Mucosa of stomach (tissue), 1 donor: ENCODE measurements at regions not wholly inside any gene's neighbourhood (a gene's known extent, or its start where the extent isn't known, plus 50 kb on each side); places are given as distances from the start of the nearest gene placed in this dataset.
"Not testable (repeated sequence)": the region's sequence is repeated elsewhere in the genome, so short reads cannot be mapped to it uniquely, and the experiment has no call there.

ENCODE experiments used
- H3K27me3 ChIP-seq: one replicate; pipeline ENCODE4 v1.7.0; 2013; ENCODE audit warnings: mild to moderate bottlenecking, low read length; ENCODE audit not compliant: control insufficient read depth, insufficient read depth
- H3K36me3 ChIP-seq: one replicate; pipeline ENCODE4 v1.7.0; 2013; ENCODE audit warnings: low read length; ENCODE audit not compliant: control insufficient read depth, insufficient read depth
- H3K4me1 ChIP-seq: one replicate; pipeline ENCODE4 v1.7.0; 2013; ENCODE audit warnings: mild to moderate bottlenecking, low read length; ENCODE audit not compliant: control insufficient read depth, insufficient read depth
- H3K4me3 ChIP-seq: one replicate; pipeline ENCODE4 v1.7.0; 2013; ENCODE audit warnings: low read length
- H3K9ac ChIP-seq: one replicate; pipeline ENCODE4 v1.7.0; 2013; ENCODE audit warnings: mild to moderate bottlenecking, low read length, moderate library complexity
- H3K9me3 ChIP-seq: one replicate; pipeline ENCODE4 v1.7.0; 2013; ENCODE audit warnings: mild to moderate bottlenecking, low read length, moderate library complexity; ENCODE audit not compliant: control insufficient read depth
- donor health status: Pancreatic carcinoma.

DNA sequence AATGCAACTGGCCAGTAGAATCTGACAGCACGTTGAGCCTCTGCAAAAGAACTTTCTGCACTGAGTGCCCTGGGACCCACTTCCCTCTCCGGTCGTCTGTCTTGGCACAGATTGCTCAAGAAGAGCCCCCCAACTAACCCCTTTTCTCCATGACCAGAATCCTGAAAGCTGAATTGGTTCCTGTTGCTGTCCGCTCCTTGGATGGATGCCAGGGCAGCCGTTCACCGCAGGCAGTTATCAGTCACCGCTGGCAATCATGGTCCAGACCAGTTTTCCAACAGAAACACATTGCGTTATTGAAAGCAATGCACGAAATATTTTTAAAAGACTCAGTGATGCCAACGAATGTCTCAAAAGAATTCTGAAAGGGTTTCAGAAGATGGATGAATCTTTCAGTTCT, 733.7 kb upstream of the FRG1 start:
- no peaks in the 10 kb centered on the region for H3K9me3 ChIP-seq
- H3K27me3 ChIP-seq = peaks cover 6% of the 10 kb centered on the region
- peaks cover 5% of the 10 kb centered on the region for H3K4me1 ChIP-seq
- H3K9ac ChIP-seq = no peak overlapping the region
- no peaks in the 10 kb centered on the region for H3K36me3 ChIP-seq
- no peak overlapping the region for H3K4me3 ChIP-seq

DNA sequence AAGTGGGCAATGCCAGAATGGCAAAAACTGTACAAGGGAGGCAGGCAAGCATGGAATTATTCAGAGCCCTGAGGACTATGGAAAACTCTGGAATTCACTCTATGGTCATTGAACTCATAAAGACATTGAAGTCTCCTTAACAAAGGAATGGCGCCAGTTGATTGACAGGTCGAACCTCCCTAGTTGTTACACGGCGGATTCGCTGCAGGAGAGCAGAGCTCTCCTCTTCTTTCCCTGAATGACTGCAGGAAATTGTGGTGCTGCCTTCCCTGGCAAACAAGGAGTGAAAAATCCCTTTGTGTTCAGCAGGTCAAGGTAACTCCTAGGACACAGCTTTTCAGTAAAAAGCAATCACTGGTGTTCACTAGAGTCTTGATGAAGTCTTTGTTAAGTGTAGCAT, 732.8 kb upstream of the FRG1 start:
- Histone ChIP-seq H3K4me1 (peaks cover 2% of the 10 kb centered on the region), H3K4me3 (no peak overlapping the region), H3K9ac (no peak overlapping the region), H3K9me3 (no peaks in the 10 kb centered on the region), H3K36me3 (no peaks in the 10 kb centered on the region), H3K27me3 (peaks cover 5% of the 10 kb centered on the region)

DNA sequence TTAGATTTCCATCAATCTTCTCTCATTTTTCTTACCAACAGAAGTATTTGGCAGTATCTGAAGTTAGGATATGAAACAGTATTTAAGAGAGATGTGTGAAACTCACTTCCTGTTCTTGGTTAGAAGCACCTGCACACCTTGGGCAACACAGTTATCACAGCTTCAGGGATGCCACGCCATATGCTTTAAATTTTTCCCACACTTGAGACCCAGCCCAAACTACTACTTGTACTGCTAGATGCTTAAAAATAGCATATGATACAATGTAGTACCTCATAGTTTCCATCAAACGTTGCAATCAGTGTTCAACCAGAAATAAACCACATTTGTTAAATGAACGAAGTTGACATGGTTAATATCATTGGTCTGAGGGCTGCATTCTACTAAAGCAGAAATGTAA, 725.1 kb upstream of the FRG1 start:
- H3K36me3 ChIP-seq = no peaks in the 10 kb centered on the region
- H3K4me3 ChIP-seq = no peak overlapping the region
- H3K9me3 ChIP-seq = no peaks in the 10 kb centered on the region
- no peak overlapping the region for H3K9ac ChIP-seq
- no peaks in the 10 kb centered on the region for H3K4me1 ChIP-seq
- H3K27me3 ChIP-seq = no peaks in the 10 kb centered on the region

- H3K4me1 ChIP-seq = no peaks in the 10 kb centered on the region
- H3K9me3 ChIP-seq = no peaks in the 10 kb centered on the region
- no peaks in the 10 kb centered on the region for H3K27me3 ChIP-seq
- H3K4me3 ChIP-seq = no peak overlapping the region
- no peaks in the 10 kb centered on the region for H3K36me3 ChIP-seq
- no peak overlapping the region for H3K9ac ChIP-seq
These were observed 719.0 kb upstream of the FRG1 start for GRCh38 chr4:189221691-189222090.

GRCh38 chr4:189228726-189229125, 711.9 kb upstream of the FRG1 start:
- Histone ChIP-seq H3K9ac (no peak overlapping the region), H3K36me3 (no peaks in the 10 kb centered on the region), H3K4me1 (no peaks in the 10 kb centered on the region), H3K4me3 (no peak overlapping the region), H3K27me3 (no peaks in the 10 kb centered on the region), H3K9me3 (no peaks in the 10 kb centered on the region)

DNA sequence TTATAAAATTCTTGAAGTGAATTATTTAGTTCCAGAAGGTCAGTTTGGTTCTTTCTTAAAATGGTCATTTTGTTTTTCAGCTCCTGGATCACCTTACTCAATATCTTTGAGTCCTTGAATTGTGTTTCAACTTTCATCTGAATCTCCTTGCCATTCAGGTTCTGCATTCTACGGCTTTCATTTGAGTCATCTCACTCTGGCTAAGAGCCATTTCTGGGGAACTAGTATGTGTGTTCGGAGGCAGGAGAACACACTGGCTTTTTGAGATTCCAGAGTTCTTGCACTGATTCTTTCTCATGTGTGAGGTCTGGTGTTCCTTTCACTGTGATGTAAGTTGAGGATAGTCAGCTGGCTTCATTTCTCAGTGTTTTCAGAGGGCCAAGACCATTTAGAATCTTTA, 708.4 kb upstream of the FRG1 start:
- H3K4me3 ChIP-seq = no peak overlapping the region
- no peaks in the 10 kb centered on the region for H3K27me3 ChIP-seq
- H3K4me1 ChIP-seq = no peaks in the 10 kb centered on the region
- no peaks in the 10 kb centered on the region for H3K36me3 ChIP-seq
- H3K9me3 ChIP-seq = no peaks in the 10 kb centered on the region
- no peak overlapping the region for H3K9ac ChIP-seq

DNA sequence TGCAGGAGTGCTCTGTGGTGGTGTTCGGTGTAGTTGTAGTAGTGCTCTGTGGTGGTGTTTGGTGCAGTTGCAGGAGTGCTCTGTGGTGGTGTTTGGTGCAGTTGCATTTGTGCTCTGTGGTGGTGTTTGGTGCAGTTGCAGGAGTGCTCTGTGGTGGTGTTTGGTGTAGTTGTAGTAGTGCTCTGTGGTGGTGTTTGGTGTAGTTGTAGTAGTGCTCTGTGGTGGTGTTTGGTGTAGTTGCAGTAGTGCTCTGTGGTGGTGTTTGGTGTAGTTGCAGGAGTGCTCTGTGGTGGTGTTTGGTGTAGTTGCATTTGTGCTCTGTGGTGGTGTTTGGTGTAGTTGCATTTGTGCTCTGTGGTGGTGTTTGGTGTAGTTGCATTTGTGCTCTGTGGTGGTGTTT, 706.9 kb upstream of the FRG1 start:
- H3K4me3 ChIP-seq, H3K36me3 ChIP-seq, H3K9ac ChIP-seq, H3K4me1 ChIP-seq, H3K27me3 ChIP-seq, H3K9me3 ChIP-seq: not testable (repeated sequence)

DNA sequence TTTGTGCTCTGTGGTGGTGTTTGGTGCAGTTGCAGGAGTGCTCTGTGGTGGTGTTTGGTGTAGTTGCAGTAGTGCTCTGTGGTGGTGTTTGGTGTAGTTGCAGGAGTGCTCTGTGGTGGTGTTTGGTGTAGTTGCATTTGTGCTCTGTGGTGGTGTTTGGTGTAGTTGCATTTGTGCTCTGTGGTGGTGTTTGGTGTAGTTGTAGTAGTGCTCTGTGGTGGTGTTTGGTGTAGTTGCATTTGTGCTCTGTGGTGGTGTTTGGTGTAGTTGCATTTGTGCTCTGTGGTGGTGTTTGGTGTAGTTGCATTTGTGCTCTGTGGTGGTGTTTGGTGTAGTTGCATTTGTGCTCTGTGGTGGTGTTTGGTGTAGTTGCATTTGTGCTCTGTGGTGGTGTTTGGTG, 705.7 kb upstream of the FRG1 start:
- H3K9ac ChIP-seq, H3K4me1 ChIP-seq, H3K9me3 ChIP-seq, H3K36me3 ChIP-seq, H3K27me3 ChIP-seq, H3K4me3 ChIP-seq: not testable (repeated sequence)

DNA sequence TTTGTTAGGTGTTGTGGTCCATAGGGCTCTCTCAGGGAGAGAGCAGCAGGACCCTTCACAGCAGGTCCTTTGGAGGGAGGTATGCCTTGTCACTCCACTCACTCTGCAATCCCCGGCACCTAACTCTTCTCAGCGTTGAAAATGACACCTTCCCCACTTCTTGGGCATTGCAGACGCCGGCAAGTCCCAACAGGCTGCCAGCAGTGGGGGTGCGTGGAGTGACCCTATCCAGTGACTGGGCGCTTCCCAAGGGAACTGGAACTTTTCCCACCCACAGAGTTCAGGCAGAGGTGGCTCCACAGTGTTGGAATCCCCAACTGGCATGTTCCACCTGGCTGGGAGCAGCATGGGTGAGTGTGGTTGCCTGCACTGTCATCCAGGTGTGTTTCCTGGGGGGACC, 705.1 kb upstream of the FRG1 start:
- Histone ChIP-seq H3K4me3 (no peak overlapping the region), H3K36me3 (no peaks in the 10 kb centered on the region), H3K9me3 (no peaks in the 10 kb centered on the region), H3K9ac (no peak overlapping the region), H3K4me1 (no peaks in the 10 kb centered on the region), H3K27me3 (no peaks in the 10 kb centered on the region)

GRCh38 chr4:189236321-189236720, 704.4 kb upstream of the FRG1 start:
- not testable (repeated sequence) for H3K36me3 ChIP-seq, H3K27me3 ChIP-seq, H3K4me3 ChIP-seq, H3K9ac ChIP-seq, H3K4me1 ChIP-seq, H3K9me3 ChIP-seq

DNA sequence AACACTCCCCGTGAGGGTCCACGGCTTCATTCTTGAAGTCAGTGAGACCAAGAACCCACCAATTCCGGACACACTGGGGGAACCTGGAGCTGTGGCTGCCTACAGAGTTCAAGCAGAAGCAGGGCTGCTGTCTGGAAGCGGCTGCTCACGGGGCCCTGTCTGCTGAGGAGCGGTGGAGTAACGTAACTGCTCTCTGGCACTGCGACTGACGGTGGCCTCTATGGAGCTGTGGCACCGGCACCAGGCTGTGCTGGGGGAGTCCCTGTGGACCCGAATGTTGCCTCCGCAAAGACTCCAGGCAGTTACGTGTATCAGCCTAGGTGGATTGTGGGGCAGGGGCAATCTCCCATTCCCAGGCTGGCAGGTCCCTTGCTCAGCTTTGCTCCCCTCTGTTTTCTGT, 703.3 kb upstream of the FRG1 start:
- H3K9me3 ChIP-seq = no peaks in the 10 kb centered on the region
- no peaks in the 10 kb centered on the region for H3K4me1 ChIP-seq
- no peaks in the 10 kb centered on the region for H3K27me3 ChIP-seq
- no peak overlapping the region for H3K4me3 ChIP-seq
- no peak overlapping the region for H3K9ac ChIP-seq
- no peaks in the 10 kb centered on the region for H3K36me3 ChIP-seq

DNA sequence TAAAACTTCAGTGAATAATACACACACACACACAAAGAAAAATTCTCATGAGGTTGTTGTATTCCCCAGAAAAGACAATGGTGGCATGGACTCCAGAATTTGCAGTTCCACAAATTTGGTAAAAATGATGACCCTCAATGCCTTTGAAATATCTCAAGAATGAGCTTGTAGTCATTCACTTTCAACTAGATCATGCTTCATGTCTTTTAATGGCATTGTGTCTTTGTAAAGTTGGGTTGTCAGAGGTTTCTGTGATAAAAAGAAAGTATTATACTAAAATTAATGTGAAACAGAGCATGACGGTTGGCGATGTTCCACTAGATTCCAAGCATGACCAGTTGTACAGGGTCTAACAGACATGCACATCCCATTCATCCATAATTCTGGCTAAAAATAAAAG, 685.0 kb upstream of the FRG1 start:
- H3K9me3 ChIP-seq = no peaks in the 10 kb centered on the region
- H3K4me1 ChIP-seq = no peaks in the 10 kb centered on the region
- H3K27me3 ChIP-seq = no peaks in the 10 kb centered on the region
- H3K9ac ChIP-seq = no peak overlapping the region
- H3K4me3 ChIP-seq = no peak overlapping the region
- H3K36me3 ChIP-seq = no peaks in the 10 kb centered on the region

DNA sequence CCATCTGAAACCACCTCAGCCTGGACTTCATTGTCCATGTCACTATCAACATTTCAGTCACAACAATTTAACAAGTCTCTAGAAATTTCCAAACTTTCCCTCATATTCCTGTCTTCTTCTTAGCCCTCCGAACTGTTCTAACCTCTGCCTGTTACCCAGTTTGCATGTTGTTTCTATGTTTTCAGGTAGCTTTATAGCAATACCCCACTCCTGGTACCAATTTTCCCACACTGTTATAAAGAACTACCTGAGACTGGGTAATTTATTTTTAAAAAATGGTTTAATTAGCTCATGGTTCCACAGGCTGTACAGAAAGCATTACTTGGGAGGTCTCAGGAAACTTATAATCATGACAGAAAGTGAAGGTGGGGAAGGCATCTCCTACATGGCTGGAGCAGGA, 679.2 kb upstream of the FRG1 start:
- H3K4me1 ChIP-seq = no peaks in the 10 kb centered on the region
- no peak overlapping the region for H3K9ac ChIP-seq
- H3K4me3 ChIP-seq = no peak overlapping the region
- no peaks in the 10 kb centered on the region for H3K36me3 ChIP-seq
- H3K27me3 ChIP-seq = no peaks in the 10 kb centered on the region
- H3K9me3 ChIP-seq = no peaks in the 10 kb centered on the region
